ENCODE measurements at regions not wholly inside any gene's neighbourhood (a gene's known extent, or its start where the extent isn't known, plus 50 kb on each side); places are given as distances from the start of the nearest gene placed in this dataset.
A peak's percentile ranks its signal among the peaks of the same experiment; 100 is the strongest.

DNA sequence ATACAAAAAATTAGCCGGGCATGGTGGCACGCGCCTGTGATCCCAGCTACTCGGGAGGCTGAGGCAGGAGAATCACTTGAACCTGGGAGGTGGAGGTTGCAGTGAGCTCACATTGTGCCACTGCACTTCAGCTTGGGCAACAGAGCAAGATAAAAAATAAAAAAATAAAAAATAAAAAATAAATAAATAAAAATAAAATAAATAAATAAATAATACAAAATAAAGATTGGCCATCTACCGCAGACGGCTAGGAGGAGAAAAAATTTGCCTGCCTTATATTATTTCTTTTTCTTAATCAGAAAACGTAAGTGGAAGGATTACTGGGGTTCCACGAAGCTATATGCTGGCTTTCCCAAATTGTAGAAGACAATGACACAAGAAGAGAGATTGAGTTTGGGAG lies 229.7 kb downstream of the EPHA4 start:
- 77 to 94% (median 80%) methylated on average over 8 of the region's 8 CpGs for WGBS, 4 donors
- H3K9me3 ChIP-seq (replicated peaks in 1 of 3) = no peaks in the 10 kb centered on the region
- no peak for DNase-seq
- H3K4me1 ChIP-seq (replicated peaks in 1 of 2) = peaks cover 0 to 14% of the 10 kb centered on the region in 2 donors
- no peak overlapping the region for H3K4me3 ChIP-seq
- no peak for TF ChIP-seq POLR2A (IDR thresholded peaks at IDR 0.05)
- TF ChIP-seq, protein P1, sequence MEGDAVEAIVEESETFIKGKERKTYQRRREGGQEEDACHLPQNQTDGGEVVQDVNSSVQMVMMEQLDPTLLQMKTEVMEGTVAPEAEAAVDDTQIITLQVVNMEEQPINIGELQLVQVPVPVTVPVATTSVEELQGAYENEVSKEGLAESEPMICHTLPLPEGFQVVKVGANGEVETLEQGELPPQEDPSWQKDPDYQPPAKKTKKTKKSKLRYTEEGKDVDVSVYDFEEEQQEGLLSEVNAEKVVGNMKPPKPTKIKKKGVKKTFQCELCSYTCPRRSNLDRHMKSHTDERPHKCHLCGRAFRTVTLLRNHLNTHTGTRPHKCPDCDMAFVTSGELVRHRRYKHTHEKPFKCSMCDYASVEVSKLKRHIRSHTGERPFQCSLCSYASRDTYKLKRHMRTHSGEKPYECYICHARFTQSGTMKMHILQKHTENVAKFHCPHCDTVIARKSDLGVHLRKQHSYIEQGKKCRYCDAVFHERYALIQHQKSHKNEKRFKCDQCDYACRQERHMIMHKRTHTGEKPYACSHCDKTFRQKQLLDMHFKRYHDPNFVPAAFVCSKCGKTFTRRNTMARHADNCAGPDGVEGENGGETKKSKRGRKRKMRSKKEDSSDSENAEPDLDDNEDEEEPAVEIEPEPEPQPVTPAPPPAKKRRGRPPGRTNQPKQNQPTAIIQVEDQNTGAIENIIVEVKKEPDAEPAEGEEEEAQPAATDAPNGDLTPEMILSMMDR (IDR thresholded peaks at IDR 0.05) = no peak
- H3K27ac ChIP-seq = no peak overlapping the region
- H3K27me3 ChIP-seq = no peaks in the 10 kb centered on the region
- H3K36me3 ChIP-seq (replicated peaks in 1 of 2) = no peaks in the 10 kb centered on the region
- intact Hi-C loops (cut with DNase I) = no loop called here

DNA sequence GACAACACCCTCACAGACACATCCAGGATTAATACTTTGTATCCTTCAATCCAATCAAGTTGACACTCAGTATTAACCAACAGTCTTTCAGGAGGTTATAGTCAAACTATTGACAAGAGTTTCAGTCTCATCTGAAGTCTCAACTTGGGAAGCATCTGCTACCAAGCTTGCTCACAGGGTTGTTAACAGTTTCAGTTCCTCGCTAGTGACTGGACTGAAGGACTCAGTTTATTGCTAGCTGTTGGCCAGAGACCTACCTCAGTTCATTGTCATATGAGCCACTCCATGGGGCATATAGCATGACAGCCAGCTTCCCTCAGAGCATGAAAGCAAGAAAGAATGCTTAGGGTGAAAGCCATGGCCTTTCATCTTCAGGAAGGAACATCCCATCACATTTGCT lies 228.6 kb downstream of the EPHA4 start:
- no peak for DNase-seq
- Histone ChIP-seq H3K4me3 (no peak overlapping the region), H3K4me1 (replicated peaks in 1 of 2) (peaks cover 0 to 14% of the 10 kb centered on the region in 2 donors), H3K36me3 (replicated peaks in 1 of 2) (no peaks in the 10 kb centered on the region), H3K9me3 (replicated peaks in 1 of 3) (no peaks in the 10 kb centered on the region), H3K27ac (no peak overlapping the region), H3K27me3 (no peaks in the 10 kb centered on the region)
- 94 to 100% (median 98%) methylated on average over 1 of the region's 1 CpG for WGBS, 4 donors
- intact Hi-C loops (cut with DNase I) = no loop called here
- no peak for TF ChIP-seq POLR2A (IDR thresholded peaks at IDR 0.05)
- TF ChIP-seq, protein P1 (IDR thresholded peaks at IDR 0.05) = no peak

DNA sequence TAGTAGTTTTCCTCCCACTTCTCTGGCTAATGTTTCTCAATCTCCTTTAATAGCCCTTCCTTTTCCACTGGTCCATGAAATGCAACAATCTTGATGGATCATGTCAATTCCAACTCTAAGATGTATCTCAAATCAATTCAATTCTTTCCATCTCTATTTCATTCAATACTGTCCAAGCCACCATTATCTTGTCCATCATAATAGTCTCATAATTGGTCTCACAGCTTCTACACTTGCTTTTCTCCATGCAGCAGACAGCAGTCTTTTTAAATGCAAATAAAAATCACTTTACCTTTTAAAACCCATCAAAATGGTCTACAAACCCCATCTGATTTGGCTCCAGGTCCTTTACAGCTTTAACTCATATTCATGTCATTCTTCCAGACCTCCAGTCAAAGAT lies 226.6 kb downstream of the EPHA4 start:
- intact Hi-C loops (cut with DNase I) = no loop called here
- no peak overlapping the region for H3K27ac ChIP-seq
- no peak overlapping the region for H3K4me3 ChIP-seq
- H3K27me3 ChIP-seq = no peaks in the 10 kb centered on the region
- no peaks in the 10 kb centered on the region for H3K9me3 ChIP-seq (replicated peaks in 1 of 3)
- no peak for DNase-seq
- H3K4me1 ChIP-seq (replicated peaks in 1 of 2) = peaks cover 0 to 14% of the 10 kb centered on the region in 2 donors
- H3K36me3 ChIP-seq (replicated peaks in 1 of 2) = no peaks in the 10 kb centered on the region
- no peak for TF ChIP-seq POLR2A (IDR thresholded peaks at IDR 0.05)
- TF ChIP-seq, protein P1 (IDR thresholded peaks at IDR 0.05) = no peak

DNA sequence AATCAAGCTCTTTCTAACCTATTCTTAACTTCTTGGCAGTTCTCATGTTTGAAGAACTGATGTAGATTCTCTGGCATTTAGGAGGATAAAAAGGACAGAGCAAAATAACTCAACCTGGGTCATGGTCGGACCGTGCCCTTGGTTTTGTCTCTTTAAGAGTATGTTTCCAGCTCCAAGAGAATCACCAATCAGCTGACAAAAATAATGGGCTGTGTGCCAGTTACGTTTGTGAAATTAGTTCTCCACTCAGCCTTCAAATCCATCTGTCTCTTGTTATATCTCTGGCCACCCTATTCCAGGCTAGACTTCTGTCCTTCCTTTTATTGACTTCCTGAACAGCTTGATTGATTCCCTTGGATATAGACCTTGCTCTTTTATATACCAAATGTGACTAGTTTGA lies 225.7 kb downstream of the EPHA4 start:
- TF ChIP-seq, protein P1 (IDR thresholded peaks at IDR 0.05) = no peak
- TF ChIP-seq POLR2A (IDR thresholded peaks at IDR 0.05) = no peak
- Histone ChIP-seq H3K4me3 (no peak overlapping the region), H3K4me1 (replicated peaks in 1 of 2) (peaks cover 0 to 14% of the 10 kb centered on the region in 2 donors), H3K9me3 (replicated peaks in 1 of 3) (no peaks in the 10 kb centered on the region), H3K27me3 (no peaks in the 10 kb centered on the region), H3K27ac (no peak overlapping the region), H3K36me3 (replicated peaks in 1 of 2) (no peaks in the 10 kb centered on the region)
- intact Hi-C loops (cut with DNase I) = no loop called here
- peak; percentile 22 to 58 (median 35) for DNase-seq
- WGBS, 4 donors = 27 to 31% (median 29%) methylated on average over 3 of the region's 3 CpGs
